ENCODE measurements at regions not wholly inside any gene's neighbourhood (a gene's known extent, or its start where the extent isn't known, plus 50 kb on each side); places are given as distances from the start of the nearest gene placed in this dataset.

DNA sequence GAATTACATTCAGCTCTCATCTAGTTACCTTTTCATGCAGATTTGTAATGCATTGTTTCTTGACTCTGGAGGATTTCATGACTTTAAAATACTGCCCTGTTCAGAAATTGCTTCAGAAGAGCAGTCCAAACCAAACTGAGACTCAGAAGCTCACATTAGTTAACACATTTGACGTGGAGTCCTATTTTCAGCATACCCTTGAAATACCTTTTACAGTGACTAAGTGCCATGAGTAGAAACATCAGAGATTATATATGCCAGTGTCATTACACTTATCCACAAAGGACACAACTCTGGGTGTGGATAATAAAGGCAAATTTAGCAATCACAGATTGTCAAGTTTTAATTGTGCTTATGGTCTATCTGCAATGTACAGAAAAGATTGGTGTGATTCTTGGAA, 459.6 kb downstream of the FRK start:
- no peak overlapping the region for H3K4me2 ChIP-seq (ENCODE audit: insufficient read depth, low read length)
- no peaks in the 10 kb centered on the region for H3K9me3 ChIP-seq (replicated peaks; ENCODE audit: control insufficient read depth, insufficient read depth, low read depth, low read length)
- H3K9me1 ChIP-seq (ENCODE audit: control insufficient read depth, insufficient read depth, low read length) = no peaks in the 10 kb centered on the region
- 0% methylated on average over 1 of the region's 1 CpG for WGBS (ENCODE audit: insufficient coverage, low coverage, missing lambda C conversion rate)
- H2AFZ ChIP-seq (ENCODE audit: low read depth, low read length) = no peak overlapping the region
- BruUV-seq (replicated peaks) = no TSS peak
- no peaks in the 10 kb centered on the region for H3K79me2 ChIP-seq (ENCODE audit: control insufficient read depth, insufficient read depth, low read length)
- in situ Hi-C loops (cut with MboI) (no loop called here), intact Hi-C loops (cut with micrococcal nuclease) (no loop called here)
- ChIA-PET POLR2A (no interaction called here), CTCF (ENCODE audit: low intra/inter-chr PET ratio) (no interaction called here)
- no peaks in the 10 kb centered on the region for H4K20me1 ChIP-seq (replicated peaks; ENCODE audit: control insufficient read depth, insufficient read depth, low read length)
- FAIRE-seq = no peak
- DNase-seq (ENCODE audit: extremely low read depth in 1 of 4, low spot score in 3 of 4) = no peak
- TF ChIP-seq ZNF232 (CRISPR knock-in tag; IDR thresholded peaks at IDR 0.05) = no peak
- TF ChIP-seq, protein P1, sequence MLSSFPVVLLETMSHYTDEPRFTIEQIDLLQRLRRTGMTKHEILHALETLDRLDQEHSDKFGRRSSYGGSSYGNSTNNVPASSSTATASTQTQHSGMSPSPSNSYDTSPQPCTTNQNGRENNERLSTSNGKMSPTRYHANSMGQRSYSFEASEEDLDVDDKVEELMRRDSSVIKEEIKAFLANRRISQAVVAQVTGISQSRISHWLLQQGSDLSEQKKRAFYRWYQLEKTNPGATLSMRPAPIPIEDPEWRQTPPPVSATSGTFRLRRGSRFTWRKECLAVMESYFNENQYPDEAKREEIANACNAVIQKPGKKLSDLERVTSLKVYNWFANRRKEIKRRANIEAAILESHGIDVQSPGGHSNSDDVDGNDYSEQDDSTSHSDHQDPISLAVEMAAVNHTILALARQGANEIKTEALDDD (IDR thresholded peaks at IDR 0.05) = no peak
- TF ChIP-seq, protein P2, sequence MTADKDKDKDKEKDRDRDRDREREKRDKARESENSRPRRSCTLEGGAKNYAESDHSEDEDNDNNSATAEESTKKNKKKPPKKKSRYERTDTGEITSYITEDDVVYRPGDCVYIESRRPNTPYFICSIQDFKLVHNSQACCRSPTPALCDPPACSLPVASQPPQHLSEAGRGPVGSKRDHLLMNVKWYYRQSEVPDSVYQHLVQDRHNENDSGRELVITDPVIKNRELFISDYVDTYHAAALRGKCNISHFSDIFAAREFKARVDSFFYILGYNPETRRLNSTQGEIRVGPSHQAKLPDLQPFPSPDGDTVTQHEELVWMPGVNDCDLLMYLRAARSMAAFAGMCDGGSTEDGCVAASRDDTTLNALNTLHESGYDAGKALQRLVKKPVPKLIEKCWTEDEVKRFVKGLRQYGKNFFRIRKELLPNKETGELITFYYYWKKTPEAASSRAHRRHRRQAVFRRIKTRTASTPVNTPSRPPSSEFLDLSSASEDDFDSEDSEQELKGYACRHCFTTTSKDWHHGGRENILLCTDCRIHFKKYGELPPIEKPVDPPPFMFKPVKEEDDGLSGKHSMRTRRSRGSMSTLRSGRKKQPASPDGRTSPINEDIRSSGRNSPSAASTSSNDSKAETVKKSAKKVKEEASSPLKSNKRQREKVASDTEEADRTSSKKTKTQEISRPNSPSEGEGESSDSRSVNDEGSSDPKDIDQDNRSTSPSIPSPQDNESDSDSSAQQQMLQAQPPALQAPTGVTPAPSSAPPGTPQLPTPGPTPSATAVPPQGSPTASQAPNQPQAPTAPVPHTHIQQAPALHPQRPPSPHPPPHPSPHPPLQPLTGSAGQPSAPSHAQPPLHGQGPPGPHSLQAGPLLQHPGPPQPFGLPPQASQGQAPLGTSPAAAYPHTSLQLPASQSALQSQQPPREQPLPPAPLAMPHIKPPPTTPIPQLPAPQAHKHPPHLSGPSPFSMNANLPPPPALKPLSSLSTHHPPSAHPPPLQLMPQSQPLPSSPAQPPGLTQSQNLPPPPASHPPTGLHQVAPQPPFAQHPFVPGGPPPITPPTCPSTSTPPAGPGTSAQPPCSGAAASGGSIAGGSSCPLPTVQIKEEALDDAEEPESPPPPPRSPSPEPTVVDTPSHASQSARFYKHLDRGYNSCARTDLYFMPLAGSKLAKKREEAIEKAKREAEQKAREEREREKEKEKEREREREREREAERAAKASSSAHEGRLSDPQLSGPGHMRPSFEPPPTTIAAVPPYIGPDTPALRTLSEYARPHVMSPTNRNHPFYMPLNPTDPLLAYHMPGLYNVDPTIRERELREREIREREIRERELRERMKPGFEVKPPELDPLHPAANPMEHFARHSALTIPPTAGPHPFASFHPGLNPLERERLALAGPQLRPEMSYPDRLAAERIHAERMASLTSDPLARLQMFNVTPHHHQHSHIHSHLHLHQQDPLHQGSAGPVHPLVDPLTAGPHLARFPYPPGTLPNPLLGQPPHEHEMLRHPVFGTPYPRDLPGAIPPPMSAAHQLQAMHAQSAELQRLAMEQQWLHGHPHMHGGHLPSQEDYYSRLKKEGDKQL (CRISPR knock-in tag; IDR thresholded peaks at IDR 0.05; ENCODE audit: borderline replicate concordance) = no peak
- TF ChIP-seq, protein P3, sequence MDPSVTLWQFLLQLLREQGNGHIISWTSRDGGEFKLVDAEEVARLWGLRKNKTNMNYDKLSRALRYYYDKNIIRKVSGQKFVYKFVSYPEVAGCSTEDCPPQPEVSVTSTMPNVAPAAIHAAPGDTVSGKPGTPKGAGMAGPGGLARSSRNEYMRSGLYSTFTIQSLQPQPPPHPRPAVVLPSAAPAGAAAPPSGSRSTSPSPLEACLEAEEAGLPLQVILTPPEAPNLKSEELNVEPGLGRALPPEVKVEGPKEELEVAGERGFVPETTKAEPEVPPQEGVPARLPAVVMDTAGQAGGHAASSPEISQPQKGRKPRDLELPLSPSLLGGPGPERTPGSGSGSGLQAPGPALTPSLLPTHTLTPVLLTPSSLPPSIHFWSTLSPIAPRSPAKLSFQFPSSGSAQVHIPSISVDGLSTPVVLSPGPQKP (CRISPR knock-in tag; IDR thresholded peaks at IDR 0.05) = no peak
- TF ChIP-seq, protein P4, sequence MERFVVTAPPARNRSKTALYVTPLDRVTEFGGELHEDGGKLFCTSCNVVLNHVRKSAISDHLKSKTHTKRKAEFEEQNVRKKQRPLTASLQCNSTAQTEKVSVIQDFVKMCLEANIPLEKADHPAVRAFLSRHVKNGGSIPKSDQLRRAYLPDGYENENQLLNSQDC (CRISPR knock-in tag; IDR thresholded peaks at IDR 0.05) = no peak
- TF ChIP-seq, protein P5, sequence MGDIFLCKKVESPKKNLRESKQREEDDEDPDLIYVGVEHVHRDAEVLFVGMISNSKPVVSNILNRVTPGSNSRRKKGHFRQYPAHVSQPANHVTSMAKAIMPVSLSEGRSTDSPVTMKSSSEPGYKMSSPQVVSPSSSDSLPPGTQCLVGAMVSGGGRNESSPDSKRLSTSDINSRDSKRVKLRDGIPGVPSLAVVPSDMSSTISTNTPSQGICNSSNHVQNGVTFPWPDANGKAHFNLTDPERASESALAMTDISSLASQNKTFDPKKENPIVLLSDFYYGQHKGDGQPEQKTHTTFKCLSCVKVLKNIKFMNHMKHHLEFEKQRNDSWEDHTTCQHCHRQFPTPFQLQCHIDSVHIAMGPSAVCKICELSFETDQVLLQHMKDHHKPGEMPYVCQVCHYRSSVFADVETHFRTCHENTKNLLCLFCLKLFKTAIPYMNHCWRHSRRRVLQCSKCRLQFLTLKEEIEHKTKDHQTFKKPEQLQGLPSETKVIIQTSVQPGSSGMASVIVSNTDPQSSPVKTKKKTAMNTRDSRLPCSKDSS (IDR thresholded peaks at IDR 0.05; ENCODE audit: low read depth, partially characterized antibody) = no peak
- TF ChIP-seq, protein P6, sequence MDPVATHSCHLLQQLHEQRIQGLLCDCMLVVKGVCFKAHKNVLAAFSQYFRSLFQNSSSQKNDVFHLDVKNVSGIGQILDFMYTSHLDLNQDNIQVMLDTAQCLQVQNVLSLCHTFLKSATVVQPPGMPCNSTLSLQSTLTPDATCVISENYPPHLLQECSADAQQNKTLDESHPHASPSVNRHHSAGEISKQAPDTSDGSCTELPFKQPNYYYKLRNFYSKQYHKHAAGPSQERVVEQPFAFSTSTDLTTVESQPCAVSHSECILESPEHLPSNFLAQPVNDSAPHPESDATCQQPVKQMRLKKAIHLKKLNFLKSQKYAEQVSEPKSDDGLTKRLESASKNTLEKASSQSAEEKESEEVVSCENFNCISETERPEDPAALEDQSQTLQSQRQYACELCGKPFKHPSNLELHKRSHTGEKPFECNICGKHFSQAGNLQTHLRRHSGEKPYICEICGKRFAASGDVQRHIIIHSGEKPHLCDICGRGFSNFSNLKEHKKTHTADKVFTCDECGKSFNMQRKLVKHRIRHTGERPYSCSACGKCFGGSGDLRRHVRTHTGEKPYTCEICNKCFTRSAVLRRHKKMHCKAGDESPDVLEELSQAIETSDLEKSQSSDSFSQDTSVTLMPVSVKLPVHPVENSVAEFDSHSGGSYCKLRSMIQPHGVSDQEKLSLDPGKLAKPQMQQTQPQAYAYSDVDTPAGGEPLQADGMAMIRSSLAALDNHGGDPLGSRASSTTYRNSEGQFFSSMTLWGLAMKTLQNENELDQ (CRISPR knock-in tag; IDR thresholded peaks at IDR 0.05; ENCODE audit: borderline replicate concordance) = no peak
- no peak for TF ChIP-seq KLF6 (CRISPR knock-in tag; IDR thresholded peaks at IDR 0.05; ENCODE audit: borderline replicate concordance)
- no peak for TF ChIP-seq ZNF583 (CRISPR knock-in tag; IDR thresholded peaks at IDR 0.05)
- TF ChIP-seq RFX7 (CRISPR knock-in tag; IDR thresholded peaks at IDR 0.05) = no peak
- no peaks in the 10 kb centered on the region for H3K36me3 ChIP-seq (ENCODE audit: control insufficient read depth, insufficient read depth, low read length)
- no peak overlapping the region for H3K4me3 ChIP-seq
- no peaks in the 10 kb centered on the region for H3K27me3 ChIP-seq (ENCODE audit: control insufficient read depth in 2 of 2, insufficient read depth in 2 of 2, low read length in 2 of 2)
- no peak overlapping the region for H3K9ac ChIP-seq (ENCODE audit: insufficient read depth in 1 of 2, low read depth in 2 of 2, low read length in 2 of 2)
- ATAC-seq = no peak
- no peaks in the 10 kb centered on the region for H3K4me1 ChIP-seq (replicated peaks in 1 of 2; ENCODE audit: control insufficient read depth in 2 of 2, insufficient read depth in 2 of 2, low read length in 2 of 2)
- H3K27ac ChIP-seq (ENCODE audit: extremely low read depth, low read depth, low read length) = no peak overlapping the region

All from K562 (cell line).